ENCODE measurements at regions not wholly inside any gene's neighbourhood (a gene's known extent, or its start where the extent isn't known, plus 50 kb on each side); places are given as distances from the start of the nearest gene placed in this dataset.

DNA sequence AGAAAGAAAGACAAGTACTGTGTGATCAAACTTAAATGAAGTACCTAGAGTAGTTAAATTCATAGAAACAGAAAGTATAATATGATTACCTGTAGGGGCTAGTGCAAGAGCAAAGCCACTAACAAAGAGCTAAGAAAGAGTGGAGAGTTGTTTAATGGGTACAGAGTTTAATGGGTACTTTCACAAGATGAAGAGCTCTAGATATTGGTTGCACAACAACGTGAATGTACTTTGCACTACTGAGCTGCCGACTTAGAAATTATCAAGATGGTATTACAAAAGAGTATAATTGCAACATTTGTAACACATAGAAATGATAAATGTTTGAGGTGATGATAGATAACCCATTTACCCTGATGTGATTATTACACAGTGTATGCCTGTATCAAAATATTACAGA is 140.3 kb upstream of the GPC6 start:
- Histone ChIP-seq H3K4me2 (no peak overlapping the region), H3K9me2 (ENCODE audit: insufficient read depth) (no peaks in the 10 kb centered on the region), H3K9me3 (ENCODE audit: insufficient read depth, low read depth) (no peaks in the 10 kb centered on the region), H3K27ac (no peak overlapping the region), H3K27me3 (ENCODE audit: insufficient read depth, low read depth) (peaks cover 8% of the 10 kb centered on the region; the same call in 1 of the 2 replicates), H3K36me3 (ENCODE audit: low read depth) (no peaks in the 10 kb centered on the region), H3K4me1 (replicated peaks; ENCODE audit: insufficient read depth) (no peaks in the 10 kb centered on the region), H3F3A (ENCODE audit: insufficient read depth, low read depth) (no peaks in the 10 kb centered on the region), H3K4me3 (no peak overlapping the region), H4K20me1 (ENCODE audit: insufficient read depth) (no peaks in the 10 kb centered on the region), H2AFZ (no peak overlapping the region), H3K79me2 (ENCODE audit: low read depth) (no peaks in the 10 kb centered on the region)
- no peak for DNase-seq
- no TSS peak for BruUV-seq (replicated peaks)
- POLR2A ChIA-PET (ENCODE audit: unreplicated experiment), result no interaction called here
- intact Hi-C loops (cut with micrococcal nuclease; ENCODE audit: unreplicated experiment), result no loop called here
- TF ChIP-seq EZH2 (IDR thresholded peaks at IDR 0.05; ENCODE audit: low read depth), result no peak
- TF ChIP-seq, protein P1, sequence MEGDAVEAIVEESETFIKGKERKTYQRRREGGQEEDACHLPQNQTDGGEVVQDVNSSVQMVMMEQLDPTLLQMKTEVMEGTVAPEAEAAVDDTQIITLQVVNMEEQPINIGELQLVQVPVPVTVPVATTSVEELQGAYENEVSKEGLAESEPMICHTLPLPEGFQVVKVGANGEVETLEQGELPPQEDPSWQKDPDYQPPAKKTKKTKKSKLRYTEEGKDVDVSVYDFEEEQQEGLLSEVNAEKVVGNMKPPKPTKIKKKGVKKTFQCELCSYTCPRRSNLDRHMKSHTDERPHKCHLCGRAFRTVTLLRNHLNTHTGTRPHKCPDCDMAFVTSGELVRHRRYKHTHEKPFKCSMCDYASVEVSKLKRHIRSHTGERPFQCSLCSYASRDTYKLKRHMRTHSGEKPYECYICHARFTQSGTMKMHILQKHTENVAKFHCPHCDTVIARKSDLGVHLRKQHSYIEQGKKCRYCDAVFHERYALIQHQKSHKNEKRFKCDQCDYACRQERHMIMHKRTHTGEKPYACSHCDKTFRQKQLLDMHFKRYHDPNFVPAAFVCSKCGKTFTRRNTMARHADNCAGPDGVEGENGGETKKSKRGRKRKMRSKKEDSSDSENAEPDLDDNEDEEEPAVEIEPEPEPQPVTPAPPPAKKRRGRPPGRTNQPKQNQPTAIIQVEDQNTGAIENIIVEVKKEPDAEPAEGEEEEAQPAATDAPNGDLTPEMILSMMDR (conservative IDR thresholded peaks at IDR 0.05), result no peak
- CTCF ChIA-PET, result no interaction called here

DNA sequence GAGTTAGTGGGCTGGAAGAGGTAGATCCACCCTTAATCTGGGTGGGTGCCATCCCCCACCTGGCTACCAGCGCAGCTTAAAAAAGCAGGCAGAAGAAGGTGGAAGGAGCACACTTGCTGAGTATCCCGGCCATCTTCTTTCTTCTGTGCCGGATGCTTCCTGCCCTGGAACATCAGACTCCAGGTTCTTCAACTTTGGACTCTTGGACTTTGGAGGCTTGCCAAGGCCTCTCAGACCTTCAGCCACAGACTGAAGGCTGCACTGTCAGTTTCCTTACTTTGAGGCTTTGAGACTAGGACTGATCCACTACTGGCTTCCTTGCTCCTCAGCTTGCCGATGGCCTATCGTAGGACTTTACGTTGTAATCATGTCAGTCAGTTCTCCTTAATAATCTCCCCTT is 127.6 kb upstream of the GPC6 start:
- H4K20me1 ChIP-seq (ENCODE audit: insufficient read depth), result no peaks in the 10 kb centered on the region; the same call in 1 of the 2 replicates
- ChIA-PET POLR2A (ENCODE audit: unreplicated experiment) (no interaction called here), CTCF (interaction anchor here (1.0 kb wide), 1 partner anchor 201 kb away, joined by 4 read pairs; no protein-coding TSS in a partner anchor)
- H2AFZ ChIP-seq, result no peak overlapping the region
- H3K27ac ChIP-seq, result no peak overlapping the region
- intact Hi-C loops (cut with micrococcal nuclease; ENCODE audit: unreplicated experiment), result no loop called here
- H3K36me3 ChIP-seq (ENCODE audit: low read depth), result no peaks in the 10 kb centered on the region
- DNase-seq, result no peak
- H3K9me2 ChIP-seq (ENCODE audit: insufficient read depth), result no peaks in the 10 kb centered on the region
- no peaks in the 10 kb centered on the region for H3K9me3 ChIP-seq (ENCODE audit: insufficient read depth, low read depth)
- TF ChIP-seq, protein P1 (conservative IDR thresholded peaks at IDR 0.05), result no peak
- TF ChIP-seq EZH2 (IDR thresholded peaks at IDR 0.05; ENCODE audit: low read depth), result no peak
- no peaks in the 10 kb centered on the region for H3K79me2 ChIP-seq (ENCODE audit: low read depth)
- no peak overlapping the region for H3K4me3 ChIP-seq
- no TSS peak for BruUV-seq (replicated peaks)
- H3K4me2 ChIP-seq, result no peak overlapping the region
- H3F3A ChIP-seq (ENCODE audit: insufficient read depth, low read depth), result no peaks in the 10 kb centered on the region
- H3K27me3 ChIP-seq (ENCODE audit: insufficient read depth, low read depth), result no peaks in the 10 kb centered on the region
- no peaks in the 10 kb centered on the region for H3K4me1 ChIP-seq (replicated peaks; ENCODE audit: insufficient read depth)

DNA sequence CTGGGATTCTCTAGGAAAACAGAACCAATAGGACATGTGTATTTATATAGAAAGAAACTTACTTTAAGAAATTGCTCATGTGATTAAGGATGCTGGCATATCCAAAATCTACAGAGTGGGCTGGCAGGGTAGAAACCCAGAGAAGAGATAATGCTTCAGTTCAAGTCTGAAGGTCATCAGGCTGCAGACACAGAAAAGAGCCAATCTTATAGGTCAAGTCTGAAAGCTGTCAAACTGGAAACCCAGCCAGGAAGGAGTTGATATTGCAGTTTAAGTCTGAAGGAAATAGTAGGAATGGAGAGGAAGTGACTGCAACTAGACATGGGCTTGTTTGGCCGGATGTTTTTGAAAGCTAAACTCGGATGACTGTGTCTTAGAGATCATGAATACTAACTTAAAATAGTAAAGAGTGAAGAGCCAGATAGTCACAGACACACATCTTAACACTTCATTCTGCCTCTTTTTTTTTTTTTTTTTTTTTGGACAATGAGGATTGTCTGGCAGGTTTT is 125.3 kb upstream of the GPC6 start:
- Histone ChIP-seq H3K36me3 (ENCODE audit: low read depth) (no peaks in the 10 kb centered on the region), H3K9me3 (ENCODE audit: insufficient read depth, low read depth) (no peaks in the 10 kb centered on the region), H3F3A (ENCODE audit: insufficient read depth, low read depth) (no peaks in the 10 kb centered on the region), H3K4me3 (no peak overlapping the region), H3K9me2 (ENCODE audit: insufficient read depth) (no peaks in the 10 kb centered on the region), H3K4me2 (no peak overlapping the region), H3K4me1 (replicated peaks; ENCODE audit: insufficient read depth) (no peaks in the 10 kb centered on the region), H2AFZ (no peak overlapping the region), H3K79me2 (ENCODE audit: low read depth) (no peaks in the 10 kb centered on the region), H3K27ac (no peak overlapping the region), H3K27me3 (ENCODE audit: insufficient read depth, low read depth) (no peaks in the 10 kb centered on the region), H4K20me1 (ENCODE audit: insufficient read depth) (no peaks in the 10 kb centered on the region; the same call in 1 of the 2 replicates)
- ChIA-PET CTCF (no interaction called here), POLR2A (ENCODE audit: unreplicated experiment) (no interaction called here)
- intact Hi-C loops (cut with micrococcal nuclease; ENCODE audit: unreplicated experiment), result no loop called here
- TF ChIP-seq, protein P1 (conservative IDR thresholded peaks at IDR 0.05), result no peak
- no peak for TF ChIP-seq EZH2 (IDR thresholded peaks at IDR 0.05; ENCODE audit: low read depth)
- DNase-seq, result no peak
- BruUV-seq (replicated peaks), result no TSS peak
